ENCODE measurements at regions not wholly inside any gene's neighbourhood (a gene's known extent, or its start where the extent isn't known, plus 50 kb on each side); places are given as distances from the start of the nearest gene placed in this dataset.
"Not testable (repeated sequence)": the region's sequence is repeated elsewhere in the genome, so short reads cannot be mapped to it uniquely, and the experiment has no call there.

DNA sequence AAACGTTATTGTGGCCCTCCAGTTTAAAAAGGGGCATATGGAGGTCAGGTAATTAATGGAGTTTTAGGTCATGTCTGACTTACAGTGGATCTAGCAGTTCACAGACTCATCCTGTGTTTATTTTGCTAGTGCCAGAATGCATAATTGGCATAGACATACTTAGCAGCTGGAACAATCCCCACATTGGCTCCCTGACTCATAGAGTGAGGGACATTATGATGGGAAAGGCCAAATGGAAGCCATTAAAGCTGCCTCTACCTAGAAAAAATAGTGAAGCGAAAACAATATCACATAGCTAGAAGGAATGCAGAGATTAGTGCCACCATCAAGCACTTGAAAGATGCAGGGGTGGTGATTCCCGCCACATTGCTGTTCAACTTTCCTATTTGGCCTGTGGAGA lies 610.7 kb downstream of the SLITRK5 start:
- in situ Hi-C loops (cut with HindIII; ENCODE audit: low pct_ligation_motif_present, low pct_unique_long_range_greater_than_20kb, low sequenced_read_pairs), result no loop called here
- DNase-seq, result no peak

DNA sequence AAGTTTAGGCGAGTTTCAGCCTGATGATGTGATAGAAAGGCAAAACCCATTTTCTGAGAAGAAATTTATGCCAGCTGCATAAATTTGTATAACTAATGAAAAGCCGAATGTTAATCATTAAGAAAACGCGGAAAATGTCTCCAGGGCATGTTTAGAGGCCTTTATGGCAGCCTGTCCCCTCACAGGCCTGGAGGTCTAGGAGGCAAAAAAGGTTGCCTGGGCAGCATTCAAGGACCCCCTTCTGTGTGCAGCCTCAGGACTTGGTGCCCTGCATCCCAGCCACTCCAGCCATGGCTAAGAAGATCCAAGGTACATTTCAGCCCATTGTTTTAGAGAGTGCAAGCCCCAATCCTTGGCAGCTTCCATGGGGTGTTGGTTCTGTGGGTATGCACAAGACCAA lies 614.2 kb downstream of the SLITRK5 start:
- DNase-seq, result no peak
- in situ Hi-C loops (cut with HindIII; ENCODE audit: low pct_ligation_motif_present, low pct_unique_long_range_greater_than_20kb, low sequenced_read_pairs), result no loop called here

DNA sequence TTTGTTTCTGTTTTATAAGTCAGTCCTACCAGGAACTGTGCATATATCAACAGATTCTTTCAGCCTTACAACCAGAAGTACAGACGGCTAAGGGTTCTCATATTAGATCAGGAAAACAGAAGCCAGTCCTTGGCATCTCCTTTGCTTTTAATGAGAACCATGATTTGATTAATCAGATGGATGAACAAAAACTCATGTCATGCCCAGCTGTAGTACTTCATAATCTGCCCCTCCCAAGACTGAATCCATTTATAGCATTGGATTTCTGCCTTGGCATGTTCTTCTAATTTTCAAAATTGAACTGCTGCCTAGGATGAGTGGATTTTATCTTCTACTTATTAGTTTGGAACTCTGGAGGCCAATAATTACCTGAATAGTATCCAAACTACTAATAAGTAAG lies 617.2 kb downstream of the SLITRK5 start:
- DNase-seq, result no peak
- in situ Hi-C loops (cut with HindIII; ENCODE audit: low pct_ligation_motif_present, low pct_unique_long_range_greater_than_20kb, low sequenced_read_pairs), result no loop called here

DNA sequence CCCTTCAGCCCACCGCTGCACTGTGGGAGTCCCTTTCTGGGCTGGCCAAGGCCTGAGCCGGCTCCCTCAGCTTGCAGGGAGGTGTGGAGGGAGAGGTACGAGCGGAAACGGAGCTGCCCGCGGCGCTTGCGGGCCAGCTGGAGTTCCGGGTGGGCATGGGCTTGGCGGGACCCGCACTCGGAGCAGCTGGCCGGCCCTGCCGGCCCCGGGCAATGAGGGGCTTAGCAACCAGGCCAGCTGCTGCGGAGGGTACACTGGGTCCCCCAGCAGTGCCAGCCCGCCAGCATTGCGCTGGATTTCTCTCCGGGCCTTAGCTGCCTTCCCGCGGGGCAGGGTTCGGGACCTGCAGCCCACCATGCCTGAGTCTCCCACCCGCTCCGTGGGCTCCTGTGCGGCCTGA lies 620.6 kb downstream of the SLITRK5 start:
- DNase-seq; in situ Hi-C loops (cut with HindIII; ENCODE audit: low pct_ligation_motif_present, low pct_unique_long_range_greater_than_20kb, low sequenced_read_pairs): not testable (repeated sequence)

DNA sequence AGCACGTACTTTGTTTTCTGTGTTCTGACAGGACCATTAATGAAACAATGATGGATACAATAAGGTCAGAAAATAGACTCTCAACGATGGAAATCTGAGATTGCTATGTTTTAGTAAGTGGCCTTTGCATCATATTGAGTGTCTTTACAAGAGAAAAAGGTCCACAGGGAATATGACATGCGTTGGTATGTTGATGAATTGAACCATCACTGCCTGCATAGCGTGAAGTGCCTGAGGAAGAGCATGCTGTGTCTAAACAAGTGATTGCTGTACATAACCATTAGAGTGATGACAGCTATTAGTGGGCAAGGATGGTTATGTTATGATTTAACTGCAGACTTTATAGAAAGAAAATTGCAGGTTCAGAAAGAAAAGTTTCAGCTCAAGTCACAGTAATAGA lies 623.2 kb downstream of the SLITRK5 start:
- in situ Hi-C loops (cut with HindIII; ENCODE audit: low pct_ligation_motif_present, low pct_unique_long_range_greater_than_20kb, low sequenced_read_pairs), result no loop called here
- DNase-seq, result no peak

DNA sequence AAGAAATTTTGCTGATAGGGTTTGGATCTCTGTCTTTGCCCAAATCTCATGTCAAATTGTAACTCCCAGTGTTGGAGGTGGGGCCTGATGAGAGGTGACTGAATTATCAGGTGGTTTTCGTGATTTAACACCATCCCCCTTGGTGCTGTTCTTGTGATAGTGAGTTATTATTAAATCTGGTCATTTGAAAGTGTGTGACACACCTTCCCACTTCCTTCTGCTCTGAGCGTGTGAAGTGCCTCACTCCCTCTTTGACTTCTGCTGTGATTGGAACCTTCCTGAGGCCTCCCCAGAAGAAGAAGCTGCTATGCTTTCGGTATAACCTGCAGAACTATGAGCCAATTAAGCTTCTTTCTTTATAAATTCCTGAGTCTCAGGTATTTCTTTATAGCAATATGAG lies 632.0 kb downstream of the SLITRK5 start:
- no peak for DNase-seq
- in situ Hi-C loops (cut with HindIII; ENCODE audit: low pct_ligation_motif_present, low pct_unique_long_range_greater_than_20kb, low sequenced_read_pairs), result no loop called here

DNA sequence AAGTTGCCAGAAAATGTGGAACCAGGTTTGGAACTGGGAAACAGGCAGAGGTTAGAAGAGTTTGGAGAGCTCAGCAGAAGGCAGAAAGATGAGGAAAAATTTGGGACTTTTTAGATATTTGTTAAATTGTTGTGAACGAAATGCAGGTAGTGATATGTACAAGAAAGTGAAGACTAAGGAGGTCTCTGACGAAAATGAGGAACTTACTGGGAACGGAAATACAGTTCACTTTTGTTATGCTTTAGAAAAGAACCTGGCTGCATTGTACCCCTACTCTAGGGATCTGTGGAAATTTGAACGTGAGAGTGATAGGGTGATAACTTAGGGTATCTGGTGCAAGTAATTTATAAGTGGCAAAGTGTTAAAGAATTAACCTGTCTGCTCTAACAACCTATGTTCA lies 632.4 kb downstream of the SLITRK5 start:
- in situ Hi-C loops (cut with HindIII; ENCODE audit: low pct_ligation_motif_present, low pct_unique_long_range_greater_than_20kb, low sequenced_read_pairs), result no loop called here
- DNase-seq, result no peak

DNA sequence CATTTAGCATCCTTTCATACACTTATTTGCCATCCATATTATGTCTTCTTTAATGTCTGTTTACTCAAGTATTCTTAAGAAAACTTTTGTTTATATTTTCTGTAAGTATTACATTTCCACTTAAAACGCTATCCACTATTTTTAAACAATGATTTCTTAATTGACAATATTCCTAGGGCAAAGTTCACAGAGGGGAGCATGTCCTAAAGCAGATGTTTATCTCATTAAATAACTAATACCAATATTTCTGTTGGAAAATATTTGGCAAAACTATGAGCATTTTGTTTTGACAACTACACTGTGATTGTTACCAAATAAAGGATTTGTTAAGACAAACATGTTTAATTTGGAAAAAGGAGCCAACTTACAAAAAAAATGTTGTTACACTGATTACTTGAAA lies 643.3 kb downstream of the SLITRK5 start:
- no peak for DNase-seq
- in situ Hi-C loops (cut with HindIII; ENCODE audit: low pct_ligation_motif_present, low pct_unique_long_range_greater_than_20kb, low sequenced_read_pairs), result no loop called here

DNA sequence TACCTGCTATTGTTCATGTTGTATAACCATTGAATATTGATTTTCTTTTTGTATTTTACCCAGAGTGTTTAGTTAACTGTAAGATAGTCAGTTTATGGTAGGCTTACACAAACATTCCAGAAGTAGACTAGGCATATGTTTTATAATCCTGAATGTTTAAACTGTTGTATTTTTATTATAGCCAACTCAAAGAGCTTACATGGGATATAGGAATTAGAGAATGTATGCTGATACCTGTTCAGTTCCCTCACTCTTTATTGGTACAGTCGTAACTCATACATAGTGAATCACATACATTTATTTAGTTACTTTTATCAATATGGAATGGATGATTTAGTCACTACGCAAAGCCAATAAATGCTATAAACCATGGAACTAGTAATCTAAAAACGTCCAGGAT lies 657.9 kb downstream of the SLITRK5 start:
- DNase-seq, result no peak
- in situ Hi-C loops (cut with HindIII; ENCODE audit: low pct_ligation_motif_present, low pct_unique_long_range_greater_than_20kb, low sequenced_read_pairs), result no loop called here

DNA sequence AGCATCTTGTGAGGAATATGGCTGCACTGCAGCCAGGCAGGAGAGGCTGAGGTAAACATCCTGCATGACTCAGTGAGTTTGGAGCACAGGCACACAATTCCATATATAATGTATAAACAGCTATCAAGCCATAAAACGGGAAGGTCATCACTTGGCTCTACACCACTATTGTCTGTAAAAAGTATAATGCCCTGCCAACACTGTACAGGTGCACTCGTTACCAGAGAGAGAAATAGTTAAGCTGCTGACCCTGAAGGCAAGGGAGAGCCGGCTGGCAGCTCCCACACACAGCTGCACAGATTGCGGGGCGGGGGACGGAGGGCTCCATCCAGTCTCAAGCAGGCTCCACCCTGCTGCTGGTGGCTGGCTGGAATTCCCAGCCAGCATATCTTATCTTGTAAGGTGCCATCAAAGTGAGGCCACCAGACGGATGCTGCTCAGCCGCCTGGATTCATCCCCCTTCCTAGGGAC lies 668.1 kb downstream of the SLITRK5 start:
- in situ Hi-C loops (cut with HindIII; ENCODE audit: low pct_ligation_motif_present, low pct_unique_long_range_greater_than_20kb, low sequenced_read_pairs), result no loop called here
- no peak for DNase-seq

DNA sequence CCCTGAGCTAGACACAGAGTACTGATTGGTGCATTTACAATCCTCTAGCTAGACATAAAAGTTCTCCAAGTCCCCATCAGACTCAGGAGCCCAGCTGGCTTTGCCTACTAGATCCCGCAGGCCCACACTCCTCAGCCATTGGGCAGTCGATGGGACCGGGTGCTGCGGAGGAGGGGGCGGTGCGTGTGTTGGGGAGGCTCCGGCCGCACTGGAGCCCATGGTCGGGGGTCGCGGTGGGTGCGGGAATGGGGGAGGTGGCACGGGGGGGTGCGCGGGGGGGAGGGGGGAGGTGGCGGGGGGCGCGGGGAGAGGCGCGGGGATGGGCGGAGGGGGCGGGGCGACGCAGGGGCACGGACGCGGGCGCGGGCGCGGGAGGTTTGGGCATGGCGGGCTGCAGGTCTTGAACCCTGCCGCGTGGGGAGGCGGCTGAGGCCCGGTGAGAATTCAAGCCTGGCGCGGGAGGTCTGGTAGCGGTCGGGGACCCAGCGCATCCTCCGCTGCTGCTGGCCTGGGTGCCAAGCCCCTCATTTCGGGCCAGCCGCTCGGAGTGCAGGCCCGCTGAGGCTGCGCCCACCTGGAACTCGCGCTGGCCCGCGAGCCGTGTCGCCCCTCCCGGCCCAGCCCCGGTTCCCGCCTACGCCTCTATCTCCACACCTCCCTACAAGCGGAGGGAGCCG lies 674.1 kb downstream of the SLITRK5 start:
- no peak for DNase-seq
- in situ Hi-C loops (cut with HindIII; ENCODE audit: low pct_ligation_motif_present, low pct_unique_long_range_greater_than_20kb, low sequenced_read_pairs), result no loop called here

DNA sequence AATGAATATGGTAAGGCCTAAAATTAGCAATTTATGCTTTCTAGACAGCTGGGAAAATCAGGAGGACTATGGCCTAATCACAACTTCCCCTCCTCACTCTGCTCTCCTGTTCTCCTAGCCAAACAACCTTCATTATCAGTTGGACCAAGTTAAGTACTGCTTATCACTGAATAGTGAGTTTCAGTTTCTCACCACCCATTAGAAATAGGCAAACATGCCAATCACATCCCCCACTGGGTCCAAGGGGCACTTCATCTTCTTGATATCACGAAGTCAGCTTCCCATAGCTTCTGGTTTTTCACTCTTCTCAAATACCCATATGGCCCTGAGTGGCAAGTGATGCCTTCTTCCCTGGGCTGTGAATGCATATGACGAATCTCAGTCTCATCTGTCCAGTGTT lies 689.6 kb downstream of the SLITRK5 start:
- in situ Hi-C loops (cut with HindIII; ENCODE audit: low pct_ligation_motif_present, low pct_unique_long_range_greater_than_20kb, low sequenced_read_pairs), result no loop called here
- DNase-seq, result no peak

DNA sequence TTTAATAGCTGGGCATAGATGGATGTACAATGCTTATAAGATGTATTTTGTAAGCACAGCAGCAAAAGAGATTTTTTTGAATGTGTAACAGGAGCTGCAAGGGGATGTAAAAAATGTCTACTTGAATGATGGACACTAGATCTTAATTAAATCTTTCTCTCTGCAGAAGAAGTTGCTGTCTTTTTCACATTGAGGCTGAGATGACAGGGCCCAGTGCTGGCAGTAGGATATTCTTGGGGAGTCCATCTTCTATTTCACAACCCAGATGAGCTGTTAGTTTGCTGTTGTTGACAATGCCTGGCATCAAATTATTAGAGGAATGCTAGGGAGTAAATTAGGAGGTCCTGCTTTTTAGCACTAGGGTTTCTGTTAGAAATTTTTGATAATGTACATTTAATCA lies 698.7 kb downstream of the SLITRK5 start:
- in situ Hi-C loops (cut with HindIII; ENCODE audit: low pct_ligation_motif_present, low pct_unique_long_range_greater_than_20kb, low sequenced_read_pairs), result no loop called here
- no peak for DNase-seq

DNA sequence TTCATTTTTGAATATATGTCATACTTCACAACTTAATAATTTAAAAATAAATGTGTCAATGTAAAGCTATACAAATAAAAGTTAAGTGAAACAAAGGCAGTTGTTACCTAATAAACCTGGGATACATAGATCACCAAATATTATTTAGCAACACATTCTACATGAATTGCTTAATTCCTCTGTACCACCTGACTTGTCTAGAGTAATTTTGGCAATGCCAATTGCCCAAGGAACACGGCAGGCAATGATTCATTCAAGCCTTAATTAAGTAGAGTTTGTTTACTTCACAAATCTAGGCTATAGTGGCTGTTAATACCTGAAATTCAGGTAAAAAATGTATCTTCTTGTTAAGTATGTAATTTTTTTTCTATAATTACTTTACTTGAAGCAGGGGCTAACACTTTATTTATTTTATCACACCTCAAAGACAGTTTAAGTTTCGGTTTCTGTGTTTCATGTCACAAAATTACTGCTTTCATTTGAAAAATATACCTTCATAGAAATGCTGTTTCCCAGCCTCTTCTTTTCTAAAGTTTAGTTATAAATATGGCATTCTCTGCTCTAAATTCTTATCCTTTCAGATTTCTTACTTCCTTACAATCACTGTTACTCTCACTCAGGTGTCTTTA lies 705.7 kb downstream of the SLITRK5 start:
- no peak for DNase-seq
- in situ Hi-C loops (cut with HindIII; ENCODE audit: low pct_ligation_motif_present, low pct_unique_long_range_greater_than_20kb, low sequenced_read_pairs), result no loop called here

DNA sequence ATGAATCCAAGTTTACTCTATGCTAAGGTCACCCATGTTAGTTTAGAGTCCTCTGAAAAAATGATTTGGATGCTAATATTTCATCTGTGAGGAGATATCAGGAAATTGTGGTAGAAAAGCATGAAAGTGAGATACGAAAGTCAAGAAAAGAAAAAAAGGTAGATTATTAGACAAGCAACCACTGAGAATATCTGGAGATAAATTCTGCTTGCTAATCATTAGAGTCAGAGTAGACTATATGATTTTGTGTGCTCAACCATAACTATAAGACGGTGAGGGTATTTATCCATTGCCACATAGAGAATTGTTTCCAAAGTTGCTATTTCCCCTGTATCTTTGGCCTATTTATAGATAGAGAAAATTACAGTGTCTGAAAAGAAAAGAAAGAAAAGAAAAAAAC lies 706.7 kb downstream of the SLITRK5 start:
- no peak for DNase-seq
- in situ Hi-C loops (cut with HindIII; ENCODE audit: low pct_ligation_motif_present, low pct_unique_long_range_greater_than_20kb, low sequenced_read_pairs), result no loop called here

DNA sequence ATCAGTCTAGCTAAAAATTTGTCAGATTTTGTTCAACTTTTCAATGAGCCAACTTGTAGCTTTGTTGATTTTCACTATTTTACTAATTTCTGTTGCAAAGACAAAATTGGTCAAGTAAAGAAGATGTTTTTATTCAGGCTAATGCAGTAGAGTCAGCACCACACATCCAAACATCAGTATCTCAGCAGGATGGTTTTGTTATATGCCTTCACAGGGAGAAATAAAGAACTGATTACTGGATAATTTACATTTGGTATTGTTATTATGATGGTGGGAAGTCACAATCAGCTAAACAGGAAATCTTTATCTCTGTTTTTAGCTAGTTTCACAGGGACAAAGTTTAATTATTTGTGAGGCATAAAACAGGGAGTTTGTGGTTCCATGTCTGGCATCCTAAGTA lies 713.4 kb downstream of the SLITRK5 start:
- in situ Hi-C loops (cut with HindIII; ENCODE audit: low pct_ligation_motif_present, low pct_unique_long_range_greater_than_20kb, low sequenced_read_pairs), result no loop called here
- no peak for DNase-seq

DNA sequence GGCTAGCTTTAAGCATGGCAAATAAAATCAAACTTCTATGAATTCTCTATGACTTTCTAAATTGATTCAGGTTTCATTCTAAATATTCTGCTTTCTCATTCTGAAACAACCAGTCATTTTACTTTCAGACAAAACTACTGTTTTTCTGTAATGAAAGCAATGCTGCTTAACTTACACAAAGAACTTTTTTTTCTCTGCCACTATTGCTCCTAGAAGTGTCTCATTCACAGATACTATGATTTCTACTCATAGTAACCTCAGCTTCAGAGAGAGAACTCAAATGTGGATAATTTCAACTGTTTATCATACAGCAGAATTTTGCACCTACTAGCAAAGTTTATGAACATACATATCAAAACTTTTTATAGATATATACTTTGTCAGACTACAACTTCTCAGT lies 724.6 kb downstream of the SLITRK5 start:
- in situ Hi-C loops (cut with HindIII; ENCODE audit: low pct_ligation_motif_present, low pct_unique_long_range_greater_than_20kb, low sequenced_read_pairs), result no loop called here
- DNase-seq, result no peak

DNA sequence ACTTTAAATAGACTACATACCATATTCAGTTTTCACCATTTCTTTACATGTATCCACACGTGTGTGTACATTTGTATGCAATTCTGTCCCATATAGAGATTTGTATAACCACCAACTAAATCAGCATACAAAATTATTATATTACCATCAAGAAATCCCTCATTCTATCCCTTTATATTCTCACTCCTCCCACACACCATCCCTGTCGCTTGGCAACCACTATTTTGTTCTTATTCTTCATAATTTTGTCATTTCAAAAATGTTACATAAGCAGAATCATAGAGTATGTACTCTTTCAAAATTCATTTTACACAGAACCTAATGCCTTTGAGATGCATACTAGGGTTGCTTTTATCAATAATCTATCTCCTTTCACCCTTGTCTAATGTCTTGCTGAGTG lies 740.5 kb downstream of the SLITRK5 start:
- in situ Hi-C loops (cut with HindIII; ENCODE audit: low pct_ligation_motif_present, low pct_unique_long_range_greater_than_20kb, low sequenced_read_pairs), result no loop called here
- no peak for DNase-seq

DNA sequence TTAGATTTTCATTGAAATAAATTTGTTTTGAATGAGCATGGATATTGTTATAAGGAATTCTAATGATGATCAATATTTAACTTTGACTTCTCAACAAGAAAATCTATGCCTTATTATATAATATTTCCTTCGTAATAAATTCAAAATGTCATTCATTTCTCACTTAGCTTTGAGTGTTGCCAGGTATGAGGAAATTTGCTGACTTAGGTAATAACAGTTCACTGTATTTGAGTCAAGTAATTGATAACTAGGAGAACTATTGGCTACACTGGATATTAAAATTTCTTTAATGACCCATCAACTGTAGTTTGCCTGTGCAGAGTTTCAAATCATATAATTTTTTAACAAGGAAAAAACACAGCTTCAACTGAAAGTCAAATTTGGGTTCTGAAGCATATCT lies 746.6 kb downstream of the SLITRK5 start:
- no peak for DNase-seq
- in situ Hi-C loops (cut with HindIII; ENCODE audit: low pct_ligation_motif_present, low pct_unique_long_range_greater_than_20kb, low sequenced_read_pairs), result no loop called here

DNA sequence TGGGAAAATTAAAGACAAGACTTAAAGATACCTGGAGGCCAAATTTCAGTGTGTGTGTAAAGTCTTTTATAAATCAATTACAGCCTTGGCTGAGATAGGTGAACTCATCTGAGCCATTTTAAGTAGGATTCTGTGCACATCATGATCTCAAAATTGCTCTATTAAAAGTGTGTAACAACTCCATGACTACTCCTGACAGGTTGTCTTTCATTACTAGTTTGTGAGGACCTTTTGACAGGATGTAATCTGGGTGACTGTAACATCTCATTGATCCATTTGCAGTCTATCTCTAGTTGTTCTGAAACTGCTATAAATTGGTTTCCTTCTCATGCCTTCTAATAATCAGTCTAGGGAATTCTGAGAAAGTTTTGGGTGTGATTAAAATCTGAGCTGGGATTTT lies 753.3 kb downstream of the SLITRK5 start:
- in situ Hi-C loops (cut with HindIII; ENCODE audit: low pct_ligation_motif_present, low pct_unique_long_range_greater_than_20kb, low sequenced_read_pairs), result no loop called here
- no peak for DNase-seq
